ENCODE measurements at regions not wholly inside any gene's neighbourhood (a gene's known extent, or its start where the extent isn't known, plus 50 kb on each side); places are given as distances from the start of the nearest gene placed in this dataset.

- no peak for TF ChIP-seq POLR2A (IDR thresholded peaks at IDR 0.05)
- no peak for TF ChIP-seq CTCF (IDR thresholded peaks at IDR 0.05)
Measured at GRCh38 chr5:3452622-3453021, 143.0 kb upstream of the IRX1 start.
